Esophagus muscularis mucosa (tissue), 4 donors: ENCODE measurements at regions not wholly inside any gene's neighbourhood (a gene's known extent, or its start where the extent isn't known, plus 50 kb on each side); places are given as distances from the start of the nearest gene placed in this dataset.

Experiments
- CTCF ChIP-seq, 3 experiments: fragments of 200-600 bp in 2 of 3; fragments of 450-650 bp in 1 of 3; sonication (generic) in 2 of 3; IDR thresholded peaks; one replicate each; pipeline ENCODE4 v1.5.1; 2017 to 2019; ENCODE audit warnings: antibody characterized with exemption in 3 of 3, mild to moderate bottlenecking in 2 of 3, moderate library complexity in 1 of 3
- EP300 ChIP-seq: sonication (generic); formaldehyde crosslinking; IDR thresholded peaks from one replicate; pipeline ENCODE4 v1.6.1; 2017; ENCODE audit warnings: antibody characterized with exemption
- POLR2A ChIP-seq: fragments of 450-650 bp; IDR thresholded peaks from one replicate; pipeline ENCODE4 v1.6.1; 2017; ENCODE audit warnings: antibody characterized with exemption, moderate library complexity, mild to moderate bottlenecking, low read depth

GRCh38 chr20:24786646-24787045 lies 162.4 kb upstream of the CST7 start:
- TF ChIP-seq POLR2A: no peak
- no peak for TF ChIP-seq CTCF (IDR thresholded peaks at IDR 0.05)
- TF ChIP-seq EP300: no peak
